Endothelial cell of umbilical vein (primary cell): ENCODE measurements at regions not wholly inside any gene's neighbourhood (a gene's known extent, or its start where the extent isn't known, plus 50 kb on each side); places are given as distances from the start of the nearest gene placed in this dataset.

Source experiments
- BruUV-seq: library from RNA; stranded (reverse); fragments of 400-500 nt; replicated peaks from 2 replicates; lab custom pipeline; 2021; lab: Mats Ljungman, UMichigan
- CTCF ChIA-PET: fragments of 300-600, 350-600 bp; sonication (Branson Sonifier 250); formaldehyde crosslinking; loops from one replicate; lab custom pipeline; 2021; ENCODE audit warnings: antibody characterized with exemption, inconsistent platforms; lab: Charles Lee
- POLR2A ChIA-PET: fragments of 300-600, 350-600 bp; sonication (Branson Sonifier 250); formaldehyde crosslinking; loops from one replicate; lab custom pipeline; 2021; ENCODE audit warnings: antibody characterized with exemption, inconsistent platforms; lab: Charles Lee
- DNase-seq: peaks from one replicate; pipeline ENCODE4 v3.0.0-alpha.2; 2011; ENCODE audit warnings: low read depth, low spot score
- FAIRE-seq: peaks from 2 replicates; lab custom pipeline; 2011; peaks lifted over from hg19 to GRCh38; lab: Jason Lieb, UNC
- H2AFZ ChIP-seq: 2 replicates; pipeline ENCODE4 v1.6.0; 2012; ENCODE audit warnings: low read depth, low read length, control low read depth, inconsistent platforms
- H3K27ac ChIP-seq: 2 replicates; pipeline ENCODE4 v1.5.1; 2011; ENCODE audit warnings: low read depth, mild to moderate bottlenecking, control low read depth, low read length, moderate library complexity; ENCODE audit not compliant: insufficient read depth
- H3K27me3 ChIP-seq, 2 experiments: 2 replicates each; pipeline versions ENCODE4 v1.6.0 to v1.6.1; 2011; ENCODE audit warnings: low read length in 2 of 2, mixed read lengths in 1 of 2; ENCODE audit not compliant: control insufficient read depth in 2 of 2, insufficient read depth in 2 of 2
- H3K36me3 ChIP-seq, 2 experiments: 2 replicates in 1 of 2; 3 replicates in 1 of 2; pipeline ENCODE4 v1.5.1; 2011; ENCODE audit warnings: low read length in 2 of 2, mild to moderate bottlenecking in 1 of 2, moderate library complexity in 1 of 2; ENCODE audit not compliant: control insufficient read depth in 2 of 2, insufficient read depth in 2 of 2; ENCODE audit errors: extremely low read depth in 1 of 2
- H3K4me1 ChIP-seq: 3 replicates; pipeline ENCODE4 v1.5.1; 2011; ENCODE audit warnings: mild to moderate bottlenecking, low read length; ENCODE audit not compliant: control insufficient read depth, insufficient read depth; ENCODE audit errors: extremely low read depth
- H3K4me2 ChIP-seq: 2 replicates; pipeline ENCODE4 v1.6.1; 2011; ENCODE audit warnings: low read length, control low read depth, mixed read lengths; ENCODE audit not compliant: insufficient read depth
- H3K4me3 ChIP-seq, 3 experiments: fragments of 200-600 bp in 1 of 3; sonication (generic), shearing (Covaris generic) in 1 of 3; replicated peaks in 1 of 3; 2 replicates each; pipeline ENCODE4 v1.5.1; 2011 to 2016; ENCODE audit warnings: control low read depth in 3 of 3, low read length in 3 of 3, mild to moderate bottlenecking in 2 of 3, inconsistent platforms in 1 of 3, low read depth in 1 of 3, moderate library complexity in 1 of 3; ENCODE audit not compliant: insufficient read depth in 1 of 3
- H3K79me2 ChIP-seq: 2 replicates; pipeline ENCODE4 v1.6.0; 2012; ENCODE audit warnings: low read length, inconsistent platforms; ENCODE audit not compliant: control insufficient read depth, insufficient read depth
- H3K9ac ChIP-seq: replicated peaks from 2 replicates; pipeline ENCODE3; 2011; ENCODE audit warnings: low read length, control low read depth; ENCODE audit not compliant: insufficient read depth; ENCODE audit errors: extremely low read depth
- H3K9me1 ChIP-seq: replicated peaks from 3 replicates; pipeline ENCODE4 v1.6.0; 2011; ENCODE audit warnings: mild to moderate bottlenecking, low read length; ENCODE audit not compliant: control insufficient read depth, insufficient read depth; ENCODE audit errors: extremely low read depth
- H3K9me3 ChIP-seq: replicated peaks from 2 replicates; pipeline ENCODE4 v1.5.1; 2012; ENCODE audit warnings: low read length, inconsistent platforms; ENCODE audit not compliant: control insufficient read depth, insufficient read depth
- H4K20me1 ChIP-seq: replicated peaks from 2 replicates; pipeline ENCODE3; 2011; ENCODE audit warnings: mild to moderate bottlenecking, low read length; ENCODE audit not compliant: control insufficient read depth, insufficient read depth; ENCODE audit errors: extremely low read depth
- CTCF ChIP-seq, 2 donors: IDR thresholded peaks; 1 replicate in 1 of 2; 2 replicates in 1 of 2; pipeline ENCODE4 v1.5.1; 2011; ENCODE audit warnings: low read length in 2 of 2, mild to moderate bottlenecking in 2 of 2, moderate library complexity in 2 of 2, control low read depth in 1 of 2, inconsistent platforms in 1 of 2, low read depth in 1 of 2; ENCODE audit not compliant: insufficient read depth in 1 of 2; ENCODE audit errors: extremely low read depth in 1 of 2
- EZH2 ChIP-seq: IDR thresholded peaks from 2 replicates; pipeline ENCODE4 v1.6.1; 2012; ENCODE audit warnings: borderline replicate concordance, low read depth, mild to moderate bottlenecking, moderate library complexity, low read length, inconsistent platforms; ENCODE audit not compliant: severe bottlenecking
- FOS ChIP-seq: IDR thresholded peaks from 2 replicates; pipeline ENCODE4 v1.6.1; 2011; ENCODE audit warnings: mild to moderate bottlenecking, low read length, moderate library complexity, borderline replicate concordance; ENCODE audit not compliant: insufficient read depth
- GATA2 ChIP-seq: IDR thresholded peaks from 2 replicates; pipeline ENCODE4 v1.7.0; 2011; ENCODE audit warnings: low read depth, mild to moderate bottlenecking, moderate library complexity, mixed read lengths, low read length; ENCODE audit not compliant: insufficient read length, insufficient read depth
- JUN ChIP-seq: IDR thresholded peaks from 2 replicates; pipeline ENCODE4 v1.6.1; 2011; ENCODE audit warnings: borderline replicate concordance, low read depth; ENCODE audit not compliant: insufficient read length, insufficient read depth
- MAX ChIP-seq: IDR thresholded peaks from 2 replicates; pipeline ENCODE4 v1.6.1; 2011; ENCODE audit not compliant: insufficient read depth, insufficient read length
- MYC ChIP-seq: IDR thresholded peaks from one replicate; pipeline ENCODE4 v1.6.1; 2011; ENCODE audit warnings: mild to moderate bottlenecking, low read depth, low read length
- POLR2A ChIP-seq: IDR thresholded peaks from 2 replicates; pipeline ENCODE4 v1.6.1; 2012; ENCODE audit warnings: low read depth, mild to moderate bottlenecking, control low read depth, low read length
- POLR2AphosphoS5 ChIP-seq: IDR thresholded peaks from 2 replicates; pipeline ENCODE4 v1.6.1; 2012; ENCODE audit warnings: low read depth, mild to moderate bottlenecking, control low read depth, low read length, moderate library complexity; ENCODE audit not compliant: insufficient read depth
- dilution Hi-C: fragments of 300-500 bp; cut with MboI; formaldehyde crosslinking; loops from one replicate; pipeline ENCODE4 v1.15.0; 2019; ENCODE audit warnings: low sequenced_read_pairs; ENCODE audit not compliant: extremely low pct_ligation_motif_present
- intact Hi-C: fragments of 100-400 bp; cut with micrococcal nuclease; formaldehyde crosslinking; loops from one replicate; pipeline ENCODE4 v1.10.0; 2022

GRCh38 chr19:30741566-30741965 lies 369.4 kb downstream of the ZNF536 start:
- H3K4me2 ChIP-seq: no peak overlapping the region
- FAIRE-seq: no peak
- TF ChIP-seq GATA2 (no peak), MYC (no peak), POLR2AphosphoS5 (no peak), MAX (no peak), CTCF (IDR thresholded peaks at IDR 0.05; ENCODE audit: extremely low read depth in 1 of 2, insufficient read depth in 1 of 2, low read depth in 1 of 2, low read length in 2 of 2) (no peak), FOS (no peak), POLR2A (no peak), JUN (no peak), EZH2 (no peak)
- BruUV-seq: no TSS peak
- H3K4me3 ChIP-seq: no peak overlapping the region
- no peaks in the 10 kb centered on the region for H3K4me1 ChIP-seq
- no peaks in the 10 kb centered on the region for H3K36me3 ChIP-seq
- CTCF ChIA-PET: no interaction called here
- no peaks in the 10 kb centered on the region for H4K20me1 ChIP-seq
- H2AFZ ChIP-seq: no peak overlapping the region
- H3K27me3 ChIP-seq: no peaks in the 10 kb centered on the region
- dilution Hi-C loops: no loop called here
- intact Hi-C loops: no loop called here
- H3K9me1 ChIP-seq: no peaks in the 10 kb centered on the region
- no peaks in the 10 kb centered on the region for H3K79me2 ChIP-seq
- POLR2A ChIA-PET: no interaction called here
- DNase-seq: no peak
- no peaks in the 10 kb centered on the region for H3K9me3 ChIP-seq
- H3K9ac ChIP-seq: no peak overlapping the region
- no peak overlapping the region for H3K27ac ChIP-seq
